ENCODE measurements at regions not wholly inside any gene's neighbourhood (a gene's known extent, or its start where the extent isn't known, plus 50 kb on each side); places are given as distances from the start of the nearest gene placed in this dataset.

DNA sequence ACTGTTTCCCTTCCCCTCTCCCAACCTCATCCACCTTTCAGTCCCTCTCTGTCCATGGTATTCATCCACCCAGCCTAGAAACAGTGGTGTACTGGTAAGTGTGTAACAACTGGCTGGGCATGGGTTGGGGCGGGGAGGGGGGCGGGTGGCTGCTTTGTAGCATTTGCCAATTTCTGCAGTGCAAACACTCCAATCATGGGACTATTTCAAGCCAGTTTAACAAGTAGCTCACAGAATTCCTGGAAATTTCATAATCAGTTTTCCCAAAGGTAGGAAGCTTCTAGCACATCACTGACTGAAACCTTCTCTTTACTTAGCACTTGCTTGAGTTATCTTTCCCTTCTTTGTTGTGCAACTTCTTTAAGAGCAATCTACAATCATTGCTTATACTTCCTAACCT, 100.8 kb upstream of the WASF3 start:
- no peak for DNase-seq (ENCODE audit: low read depth in 2 of 2)

DNA sequence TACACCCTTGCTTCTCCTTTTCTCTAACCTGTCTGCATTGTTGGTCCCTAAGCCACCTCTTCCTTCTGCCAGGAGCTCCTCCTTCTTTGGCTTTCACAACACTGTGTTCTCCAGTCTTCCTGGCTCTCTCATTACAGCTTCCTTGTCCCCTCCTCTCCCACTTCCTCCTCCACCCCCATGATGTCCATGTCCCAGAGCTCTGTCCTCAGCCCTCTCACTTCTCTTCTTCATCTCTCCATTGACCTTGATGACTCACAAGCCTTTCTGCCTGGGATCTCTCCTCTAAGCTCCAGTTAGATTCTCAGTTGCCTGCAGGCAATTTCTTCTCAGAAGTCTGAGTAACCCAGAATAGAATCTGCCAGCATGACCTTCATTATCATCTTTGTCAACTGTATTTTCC, 100.3 kb upstream of the WASF3 start:
- DNase-seq (ENCODE audit: low read depth in 2 of 2): no peak

DNA sequence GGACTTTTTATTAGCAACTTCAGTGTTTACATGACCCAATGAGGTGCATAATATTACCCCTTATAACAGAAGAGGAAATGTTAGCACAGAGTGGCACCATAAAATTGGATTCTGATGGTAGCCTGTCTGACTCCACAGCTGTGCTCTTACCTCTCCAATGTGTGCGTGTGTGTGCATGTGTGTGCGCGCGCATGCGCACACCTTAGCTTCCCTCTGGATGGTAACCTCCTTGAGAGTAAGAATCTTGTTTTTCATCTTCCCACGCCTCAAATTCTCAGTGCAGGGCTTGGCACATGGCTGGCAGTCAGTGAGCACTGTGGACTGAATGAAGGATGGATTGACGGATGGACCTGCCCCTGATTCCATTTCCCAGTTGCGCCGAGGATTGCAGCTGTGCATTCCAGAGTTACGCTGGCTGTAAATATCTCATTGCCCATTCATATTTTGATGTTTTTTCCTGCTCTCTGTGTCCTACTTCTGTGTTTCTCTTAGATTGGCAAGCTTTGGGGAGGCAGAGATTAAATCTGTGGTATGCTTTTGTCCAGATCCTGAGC, 99.2 kb upstream of the WASF3 start:
- DNase-seq (ENCODE audit: low read depth in 2 of 2): no peak

DNA sequence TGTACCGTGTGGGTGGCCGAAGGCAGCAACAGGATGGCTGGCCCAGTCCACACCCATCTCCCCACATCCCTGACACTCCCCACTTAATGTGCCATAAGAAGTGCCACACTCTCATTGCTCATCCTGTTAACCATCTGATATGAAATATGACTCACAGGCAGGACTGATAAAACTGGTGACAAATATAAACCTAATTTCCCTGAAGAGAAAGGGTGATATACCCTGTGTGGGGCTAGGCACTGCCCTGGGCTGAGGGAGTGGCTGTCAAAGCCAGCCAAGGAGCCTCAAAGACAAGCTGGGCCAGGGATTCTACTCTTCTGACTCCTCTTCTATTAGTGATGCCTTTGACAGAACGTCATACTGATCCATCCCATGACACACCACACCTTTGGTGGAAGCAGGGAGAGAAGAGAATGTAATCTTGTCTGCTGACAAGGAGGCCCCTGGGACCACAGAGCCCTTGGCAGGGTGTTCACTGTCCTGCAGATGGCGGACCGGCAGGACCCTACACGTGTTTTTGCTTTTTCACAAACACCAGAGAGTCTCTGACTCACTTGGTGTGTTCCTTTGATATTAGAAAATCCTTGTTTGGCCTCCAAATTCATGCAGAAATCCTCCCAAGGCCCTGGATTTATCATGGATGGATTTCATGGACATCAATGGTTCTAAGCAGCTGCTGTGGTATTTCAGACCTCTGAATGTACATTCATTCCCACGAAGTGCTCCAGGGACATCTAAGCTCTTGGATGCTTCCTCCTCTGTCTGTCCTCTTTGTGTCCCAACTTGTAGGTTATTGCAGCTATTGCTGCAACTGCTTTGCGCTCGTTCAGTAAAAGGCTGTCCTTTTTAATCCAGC, 98.0 kb upstream of the WASF3 start:
- DNase-seq (ENCODE audit: low read depth in 2 of 2): no peak

DNA sequence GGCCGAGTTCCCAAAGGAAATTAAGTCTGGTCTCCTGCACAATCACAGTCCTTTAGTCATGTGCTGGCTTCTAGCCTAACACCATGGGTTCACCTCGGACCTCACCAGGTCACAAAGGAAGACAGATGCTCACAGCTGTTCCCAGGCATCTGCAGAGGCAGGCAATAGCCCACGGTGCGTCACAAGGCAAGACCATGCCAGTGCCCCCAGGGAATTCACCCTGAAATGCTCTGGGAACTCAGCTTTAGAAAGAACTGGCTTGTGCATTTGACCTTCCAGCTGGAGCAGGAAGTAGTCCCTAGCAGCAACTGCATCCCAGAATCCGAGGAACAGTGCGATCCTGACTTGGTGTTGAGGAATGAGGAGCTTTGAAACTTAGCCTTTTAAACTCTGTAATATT, 96.8 kb upstream of the WASF3 start:
- no peak for DNase-seq (ENCODE audit: low read depth in 2 of 2)

DNA sequence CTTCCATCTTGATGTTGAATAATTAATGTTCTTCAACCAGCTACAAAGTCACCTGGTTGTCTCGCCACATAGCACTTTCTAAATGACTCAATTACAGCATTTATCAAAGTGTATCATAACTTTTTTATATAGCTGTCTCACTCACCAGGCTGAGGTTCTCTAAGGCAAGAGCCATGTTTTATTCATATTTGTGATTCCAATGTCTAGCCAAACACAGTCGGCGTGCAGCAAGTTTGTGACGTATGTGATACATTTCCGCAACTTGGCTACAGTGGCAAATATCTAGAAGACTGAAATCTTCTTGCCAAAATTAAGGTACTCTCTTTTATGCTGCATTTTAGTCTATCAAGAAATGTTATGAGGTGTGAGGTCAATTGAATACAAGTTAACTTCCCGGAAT, 94.2 kb upstream of the WASF3 start:
- no peak for DNase-seq (ENCODE audit: low read depth in 2 of 2)

DNA sequence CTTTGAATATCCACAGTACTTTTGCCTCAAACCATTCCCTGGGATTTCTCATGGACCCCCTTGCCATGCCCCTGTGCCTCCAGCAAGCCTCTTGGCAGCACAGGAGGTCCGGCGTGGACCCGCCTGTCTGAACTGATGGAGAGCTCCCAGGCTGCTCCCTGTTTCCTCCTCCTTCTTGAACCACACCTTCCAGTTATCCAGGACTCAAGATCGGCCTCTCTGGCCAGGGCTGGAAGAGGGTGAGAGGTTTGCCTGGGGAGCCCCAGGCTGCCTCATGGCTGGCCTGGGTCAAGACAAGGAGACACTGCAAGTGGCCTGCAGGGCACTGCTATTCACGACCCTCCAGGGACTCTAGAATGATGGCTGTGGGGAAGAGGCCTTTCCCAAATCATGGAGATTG, 93.6 kb upstream of the WASF3 start:
- DNase-seq (ENCODE audit: low read depth in 2 of 2): no peak

DNA sequence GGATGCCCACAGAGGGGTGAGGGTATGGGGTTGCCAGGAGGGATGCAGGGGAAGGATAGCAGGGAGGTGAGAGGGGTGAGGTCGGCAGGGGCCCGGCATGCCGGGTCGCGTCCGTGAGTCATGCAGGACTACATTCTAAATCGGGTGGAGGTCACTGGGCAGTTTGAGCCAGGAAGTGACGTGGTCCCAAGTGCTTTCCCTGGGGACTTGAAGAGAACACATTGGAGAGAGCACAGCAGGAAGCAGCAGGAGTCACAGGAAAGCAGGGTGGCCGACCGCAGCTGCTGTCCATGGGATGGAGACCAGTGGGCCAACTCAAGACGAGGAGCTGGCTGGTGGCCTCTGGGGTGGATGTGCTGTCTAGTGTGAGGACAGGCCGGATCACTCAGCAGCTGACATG, 92.0 kb upstream of the WASF3 start:
- DNase-seq (ENCODE audit: low read depth in 2 of 2): no peak

DNA sequence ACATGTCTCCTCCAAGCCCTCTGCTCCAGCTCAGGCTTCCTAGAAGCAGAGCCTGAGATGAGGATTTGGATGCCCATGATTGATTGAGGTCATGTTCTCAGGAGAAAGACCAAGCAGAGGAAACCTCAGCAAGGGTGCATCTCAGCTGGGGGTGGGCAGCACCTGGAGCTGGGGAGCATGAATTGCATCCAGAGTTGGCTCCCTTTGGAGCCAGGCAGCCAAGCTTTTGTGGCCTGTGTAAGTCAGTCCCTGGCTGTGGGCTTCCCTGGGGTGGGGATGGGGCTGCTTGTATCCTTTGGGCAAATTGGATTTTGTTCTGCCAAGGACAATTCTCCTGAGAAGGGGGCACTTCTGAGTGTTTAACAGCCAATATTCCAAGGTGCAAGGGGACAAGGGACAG, 91.5 kb upstream of the WASF3 start:
- no peak for DNase-seq (ENCODE audit: low read depth in 2 of 2)

DNA sequence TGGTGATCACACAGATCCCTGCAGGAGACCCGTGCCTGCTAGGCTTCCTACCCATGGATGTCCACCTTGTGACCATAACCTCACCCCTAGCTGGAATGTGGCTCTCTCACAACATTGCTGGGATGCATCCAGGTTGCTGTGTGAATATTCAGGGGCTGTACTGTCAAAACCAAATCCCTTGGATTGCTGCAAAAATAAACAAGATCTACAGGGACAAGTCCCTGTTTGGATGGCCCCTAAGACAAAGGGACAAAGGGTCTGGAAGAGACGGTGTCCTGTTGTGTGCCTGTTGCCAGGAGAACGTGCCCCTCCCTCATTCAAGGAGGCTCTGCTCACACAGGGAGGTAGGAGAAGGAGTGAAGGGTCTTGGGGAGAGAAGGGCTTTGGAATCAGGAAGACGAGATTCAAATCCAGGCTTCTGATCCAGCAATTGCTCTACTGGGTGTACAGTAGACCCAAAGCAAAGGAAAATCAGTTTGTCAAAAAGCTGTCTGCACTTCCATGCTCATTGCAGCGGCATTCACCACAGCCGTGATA, 89.2 kb upstream of the WASF3 start:
- no peak for DNase-seq (ENCODE audit: low read depth in 2 of 2)

DNA sequence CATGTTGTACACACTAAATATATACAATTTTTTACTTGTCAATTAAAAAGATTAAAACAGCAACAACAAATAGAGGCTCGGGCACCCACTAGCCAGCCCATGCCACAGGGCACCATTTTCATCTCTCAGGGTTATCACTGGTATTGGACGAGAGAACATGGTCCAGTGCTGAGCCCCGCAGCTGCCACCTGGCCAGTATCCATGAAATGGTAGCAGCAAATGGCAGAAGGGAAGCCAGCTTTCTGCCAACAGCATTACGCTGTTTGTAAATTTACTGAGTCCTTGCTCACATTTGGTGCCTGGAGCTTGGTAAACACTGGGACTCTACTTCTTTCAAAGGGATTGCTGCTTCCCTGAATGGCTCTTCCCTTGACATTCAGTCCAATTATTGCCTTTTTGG, 87.9 kb upstream of the WASF3 start:
- no peak for DNase-seq (ENCODE audit: low read depth in 2 of 2)

DNA sequence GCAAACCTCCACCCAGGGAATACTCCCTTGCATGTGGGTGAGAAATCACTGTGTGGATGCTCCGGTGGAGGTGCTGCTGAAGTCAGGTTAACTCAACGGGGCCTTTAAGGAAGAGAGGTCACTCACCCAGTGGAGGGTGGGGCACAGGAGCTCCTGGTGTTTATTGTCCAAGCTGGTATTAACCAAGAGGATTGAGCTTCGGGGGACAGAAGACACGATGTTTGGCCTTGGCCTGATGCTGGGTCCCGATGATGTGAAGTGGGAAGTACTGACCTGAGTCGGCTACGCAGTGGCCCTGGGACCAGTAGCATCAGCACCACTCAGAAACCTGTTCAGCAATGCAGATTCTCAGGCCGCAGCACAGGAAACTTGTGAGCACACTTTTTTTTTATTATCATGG, 85.7 kb upstream of the WASF3 start:
- DNase-seq (ENCODE audit: low read depth in 2 of 2): no peak

DNA sequence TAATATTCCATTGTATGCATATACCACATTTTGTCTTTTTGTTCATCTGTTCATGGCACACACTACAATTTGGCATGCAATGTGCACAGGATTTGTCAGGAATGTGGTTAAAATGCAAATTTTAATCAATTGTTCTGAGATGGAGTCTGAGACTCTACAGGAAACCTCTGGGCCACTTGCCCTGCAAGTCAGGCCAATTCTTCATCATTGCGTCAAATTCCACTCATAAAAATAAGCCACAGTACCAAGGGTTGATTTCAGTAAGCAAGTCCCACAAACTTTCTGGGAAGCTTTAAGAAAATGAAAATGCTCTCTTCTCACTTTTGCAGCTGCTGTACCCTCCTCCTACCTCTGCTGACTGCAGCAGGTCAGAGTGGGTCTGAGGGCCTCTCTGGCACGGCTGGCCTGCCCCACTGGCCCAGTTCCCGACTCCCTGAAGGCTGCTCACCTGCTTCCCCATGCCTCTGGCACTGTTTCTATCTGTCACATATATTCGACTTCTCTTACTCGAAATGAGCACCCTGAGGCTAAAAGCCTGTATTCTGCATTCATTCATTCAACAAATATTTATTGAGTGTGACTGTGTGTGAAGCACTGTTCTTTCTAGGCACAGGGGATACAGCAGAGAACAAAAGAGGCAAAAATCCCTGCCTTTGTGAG, 83.8 kb upstream of the WASF3 start:
- no peak for DNase-seq (ENCODE audit: low read depth in 2 of 2)

DNA sequence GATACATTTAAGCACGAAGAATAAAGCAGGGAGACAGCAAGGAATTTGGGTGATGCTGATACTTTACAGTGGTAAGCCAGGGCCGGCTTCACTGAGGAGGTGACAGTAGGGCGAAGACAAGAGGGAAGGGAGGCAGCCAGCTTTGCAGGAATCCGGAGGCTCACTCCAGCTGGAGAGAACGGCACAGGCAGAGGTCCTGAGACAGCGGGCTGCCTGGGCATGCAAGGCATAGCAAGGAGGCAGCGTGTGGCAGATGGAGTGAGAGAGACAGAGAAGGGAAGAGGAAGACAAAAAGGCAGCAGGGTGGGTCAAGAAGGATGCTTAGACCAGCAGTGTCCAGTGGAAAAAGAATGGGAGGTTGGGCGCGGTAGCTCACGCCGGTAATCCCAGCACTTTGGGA, 83.2 kb upstream of the WASF3 start:
- DNase-seq (ENCODE audit: low read depth in 2 of 2): no peak

DNA sequence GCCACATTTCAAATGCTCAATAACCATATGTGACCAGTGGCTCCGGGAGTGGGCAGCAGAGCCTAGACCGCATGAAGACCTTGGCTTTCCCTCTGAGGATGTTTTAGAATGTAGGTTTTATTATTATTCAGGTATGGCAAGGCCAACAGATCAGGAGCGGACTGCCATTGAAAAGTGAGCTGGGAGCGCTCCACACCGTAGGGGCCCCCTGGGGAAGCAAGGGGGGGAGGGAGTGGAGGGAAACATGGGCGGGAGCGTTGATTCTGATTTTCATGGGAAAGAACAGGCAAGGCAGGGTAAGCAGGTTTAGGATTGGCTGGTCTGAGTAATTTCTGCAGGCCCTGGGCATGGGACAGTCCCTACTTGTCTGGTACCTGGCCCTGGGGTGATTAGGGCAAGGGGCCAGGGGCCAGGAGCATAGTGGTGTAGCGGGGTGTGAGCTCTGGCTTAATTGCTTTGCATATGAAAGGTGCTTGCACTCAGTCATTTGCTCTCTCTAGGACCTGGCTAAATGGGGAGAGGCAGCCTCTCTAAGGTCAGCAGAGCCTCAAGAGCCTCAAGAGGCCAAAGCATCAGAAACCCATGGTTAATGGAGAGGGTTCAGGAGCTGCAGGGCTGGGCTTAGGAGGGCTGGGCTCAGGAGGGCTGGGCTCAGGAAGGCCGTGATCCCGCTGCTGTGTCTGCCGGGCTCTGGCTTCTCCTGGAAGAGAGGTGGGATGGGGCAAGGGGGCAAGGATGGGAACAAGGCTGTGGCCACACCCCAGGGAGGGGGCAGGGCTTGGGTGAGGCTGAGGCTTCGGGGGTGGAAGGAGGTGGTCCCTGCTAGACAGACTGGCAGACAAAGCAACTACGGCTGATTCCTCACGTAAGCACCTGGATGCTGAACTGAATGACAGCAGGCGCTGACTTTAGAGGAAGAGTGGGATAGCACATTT, 82.0 kb upstream of the WASF3 start:
- no peak for DNase-seq (ENCODE audit: low read depth in 2 of 2)

DNA sequence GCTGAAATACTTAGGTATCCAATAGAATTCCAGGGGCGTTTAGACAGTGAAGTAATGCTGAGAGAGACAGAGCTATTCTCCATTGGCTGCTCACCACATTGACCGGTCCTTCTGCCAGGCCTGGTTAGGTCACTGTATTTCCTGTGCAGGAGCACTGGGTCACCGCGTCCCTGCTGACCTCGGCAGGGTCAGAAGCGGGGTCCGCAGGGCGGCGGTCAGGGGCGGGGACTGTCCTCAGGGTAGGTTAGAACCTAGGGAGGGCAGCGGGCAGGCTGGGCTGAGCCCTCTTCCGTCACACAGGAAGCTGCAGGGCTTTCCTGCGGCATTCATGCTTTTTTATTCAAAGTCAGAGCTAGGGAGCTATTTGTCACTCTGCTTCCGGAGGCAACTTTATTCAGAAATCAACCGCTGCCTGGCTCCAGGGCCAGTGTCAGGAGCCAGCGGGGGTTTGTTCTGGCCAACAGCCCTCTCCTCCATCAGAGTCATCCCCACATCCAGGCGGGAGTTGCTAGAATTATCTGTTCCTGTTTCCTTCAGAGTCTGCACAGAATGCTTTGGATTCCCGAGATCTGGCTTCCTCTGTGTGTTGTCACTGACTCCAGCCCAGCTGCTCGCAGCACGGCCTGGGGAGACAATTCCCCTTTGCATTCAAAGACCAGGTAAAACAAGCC, 81.2 kb upstream of the WASF3 start:
- DNase-seq (ENCODE audit: low read depth in 2 of 2): no peak

DNA sequence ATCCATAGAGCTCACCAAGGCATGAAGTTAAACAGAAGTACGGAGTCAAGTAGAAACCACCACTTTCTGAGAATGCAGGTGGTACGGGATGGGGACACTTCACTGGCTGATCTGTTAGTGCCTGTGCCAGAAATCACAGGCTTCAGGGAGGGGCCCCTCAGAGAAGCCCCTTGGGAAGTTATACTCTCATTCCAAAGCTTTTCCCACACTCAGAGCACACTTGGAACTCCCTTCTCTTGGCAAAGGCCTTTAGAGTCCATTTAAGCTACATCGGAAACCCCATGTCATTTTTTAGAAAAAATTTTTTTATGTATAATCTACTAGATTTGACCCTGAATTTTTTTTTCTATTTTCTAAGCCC, 80.7 kb upstream of the WASF3 start:
- DNase-seq (ENCODE audit: low read depth in 2 of 2): no peak

DNA sequence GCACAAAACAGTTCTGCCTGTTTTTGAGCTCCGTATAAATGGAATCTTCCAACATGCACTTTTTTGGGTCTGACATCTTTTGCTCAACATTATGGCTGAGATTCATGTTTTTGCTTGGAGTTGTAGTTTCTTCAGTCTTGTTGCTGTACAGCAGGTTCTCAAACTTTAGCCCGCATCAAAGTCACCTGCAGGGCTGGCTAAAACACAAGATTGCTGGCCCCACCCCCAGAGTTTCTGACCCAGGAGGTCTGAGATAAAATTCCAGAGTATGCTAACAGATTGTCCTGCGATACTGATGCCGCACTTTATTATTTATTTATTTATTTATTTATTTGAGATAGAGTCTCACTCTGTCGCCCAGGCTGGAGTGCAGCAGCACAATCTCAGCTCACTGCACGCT, 79.8 kb upstream of the WASF3 start:
- DNase-seq (ENCODE audit: low read depth in 2 of 2): no peak

DNA sequence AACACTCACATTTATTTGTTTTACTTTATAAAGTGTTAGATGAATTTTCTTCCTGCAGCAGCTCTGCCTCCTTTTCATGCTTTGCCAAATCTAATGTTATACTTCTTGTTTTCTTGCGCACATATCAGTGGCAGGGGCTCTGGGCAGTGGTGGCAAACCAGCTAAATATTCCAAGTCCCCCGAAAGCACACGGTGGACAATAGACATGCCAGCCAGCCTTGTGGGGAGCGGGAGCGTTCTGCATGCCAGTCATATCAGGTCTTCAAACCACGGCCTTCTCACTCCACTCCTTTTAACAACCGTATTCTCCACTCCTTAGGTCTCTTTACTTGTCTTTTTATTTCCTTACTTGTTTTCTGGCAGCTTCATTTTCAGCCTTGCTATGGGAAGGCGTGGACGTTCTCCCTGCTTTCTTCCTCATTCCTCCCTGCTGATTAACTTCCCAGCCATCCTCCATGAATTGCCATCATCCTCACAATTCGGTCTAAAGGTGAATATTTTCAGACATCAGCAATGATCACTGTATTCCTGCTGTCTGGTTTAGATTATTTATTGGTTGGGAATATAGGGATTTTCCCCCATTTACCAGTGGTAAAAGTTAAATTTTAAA, 77.1 kb upstream of the WASF3 start:
- no peak for DNase-seq (ENCODE audit: low read depth in 2 of 2)

DNA sequence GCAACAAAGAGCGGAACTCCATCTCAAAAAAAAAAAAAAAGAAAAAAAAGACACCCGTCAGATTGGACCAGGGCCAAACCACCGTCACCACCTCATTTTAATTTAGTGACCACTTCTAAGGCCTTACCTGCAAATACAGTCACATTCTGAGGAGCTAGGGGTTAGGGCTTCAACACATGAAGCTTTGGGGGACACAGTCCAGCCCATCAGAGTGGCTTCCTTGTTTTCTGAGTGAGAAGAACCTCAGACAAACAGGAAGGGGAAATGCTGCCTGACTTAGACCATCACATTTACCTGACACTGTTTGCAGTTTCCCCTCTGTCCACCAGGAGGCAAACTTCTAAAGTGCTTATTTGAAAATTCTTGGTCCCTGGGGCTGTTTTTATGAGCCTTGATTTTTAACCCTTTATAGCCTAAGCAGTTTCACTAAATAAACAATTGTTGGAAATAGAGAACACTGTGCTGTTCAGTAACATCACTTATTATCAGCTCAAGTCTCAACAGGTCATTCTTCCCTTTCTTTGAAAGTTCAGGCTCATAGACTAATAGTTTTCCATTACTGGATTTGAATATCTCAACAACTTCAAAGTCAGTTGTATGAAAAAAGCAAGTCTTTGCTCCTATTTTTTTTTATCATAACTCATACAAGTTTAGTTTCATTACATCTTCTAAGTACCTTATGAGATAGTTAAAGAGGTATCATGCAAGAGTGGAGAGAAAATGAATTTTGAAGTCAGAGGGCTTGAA, 74.9 kb upstream of the WASF3 start:
- DNase-seq (ENCODE audit: low read depth in 2 of 2): peak; percentile 48 to 49
